ENCODE measurements at regions not wholly inside any gene's neighbourhood (a gene's known extent, or its start where the extent isn't known, plus 50 kb on each side); places are given as distances from the start of the nearest gene placed in this dataset.

GRCh38 chr6:40654828-40655227 lies 67.7 kb upstream of the LRFN2 start:
- Histone ChIP-seq H3K27ac (no peak overlapping the region), H3K4me1 (no peaks in the 10 kb centered on the region), H3K9me3 (no peaks in the 10 kb centered on the region), H3K27me3 (no peaks in the 10 kb centered on the region), H3K4me3 (no peak overlapping the region), H3K36me3 (no peaks in the 10 kb centered on the region)
- intact Hi-C loops (cut with DNase I), result no loop called here
- ATAC-seq, result no peak
- no peak for TF ChIP-seq CTCF (IDR thresholded peaks at IDR 0.05)
- no peak for DNase-seq

GRCh38 chr6:40645043-40645442 lies 57.9 kb upstream of the LRFN2 start:
- Histone ChIP-seq H3K36me3 (no peaks in the 10 kb centered on the region), H3K4me3 (no peak overlapping the region), H3K27me3 (peaks cover 0 to 18% of the 10 kb centered on the region in 2 donors), H3K27ac (no peak overlapping the region), H3K9me3 (no peaks in the 10 kb centered on the region), H3K4me1 (peaks cover 0 to 2% of the 10 kb centered on the region in 2 donors)
- ATAC-seq, result no peak
- no peak for DNase-seq
- intact Hi-C loops (cut with DNase I), result no loop called here
- TF ChIP-seq CTCF (IDR thresholded peaks at IDR 0.05), result no peak

GRCh38 chr6:40642837-40643236 lies 55.7 kb upstream of the LRFN2 start:
- H3K27ac ChIP-seq, result no peak overlapping the region
- H3K27me3 ChIP-seq, result peaks cover 0 to 12% of the 10 kb centered on the region in 2 donors
- no peaks in the 10 kb centered on the region for H3K36me3 ChIP-seq
- no peaks in the 10 kb centered on the region for H3K9me3 ChIP-seq
- no peak for TF ChIP-seq CTCF (IDR thresholded peaks at IDR 0.05)
- DNase-seq, result no peak
- no peak for ATAC-seq
- no peak overlapping the region for H3K4me3 ChIP-seq
- intact Hi-C loops (cut with DNase I), result no loop called here
- H3K4me1 ChIP-seq, result peaks cover 0 to 2% of the 10 kb centered on the region in 2 donors

- H3K4me1 ChIP-seq, result peaks cover 0 to 2% of the 10 kb centered on the region in 2 donors
- H3K4me3 ChIP-seq, result no peak overlapping the region
- DNase-seq (no peak), ATAC-seq (no peak)
- no peak for TF ChIP-seq CTCF (IDR thresholded peaks at IDR 0.05)
- peaks cover 0 to 12% of the 10 kb centered on the region in 2 donors for H3K27me3 ChIP-seq
- intact Hi-C loops (cut with DNase I), result no loop called here
- H3K36me3 ChIP-seq, result no peaks in the 10 kb centered on the region
- no peak overlapping the region for H3K27ac ChIP-seq
- no peaks in the 10 kb centered on the region for H3K9me3 ChIP-seq
Observed at GRCh38 chr6:40642190-40642589, 55.0 kb upstream of the LRFN2 start.

- no peak for TF ChIP-seq CTCF (IDR thresholded peaks at IDR 0.05)
- ATAC-seq, result peak; percentile 69
- no peak overlapping the region for H3K27ac ChIP-seq
- peaks cover 0 to 2% of the 10 kb centered on the region in 2 donors for H3K4me1 ChIP-seq
- peak in 3 of 4 donors; percentile 36 to 78 (median 54) for DNase-seq
- no peaks in the 10 kb centered on the region for H3K36me3 ChIP-seq
- H3K9me3 ChIP-seq, result no peaks in the 10 kb centered on the region
- H3K4me3 ChIP-seq, result no peak overlapping the region
- intact Hi-C loops (cut with DNase I), result no loop called here
- H3K27me3 ChIP-seq, result peaks cover 0 to 6% of the 10 kb centered on the region in 2 donors
Observed at GRCh38 chr6:40640599-40641227, 53.5 kb upstream of the LRFN2 start.
